Small intestine (tissue), 7 donors: ENCODE measurements at regions not wholly inside any gene's neighbourhood (a gene's known extent, or its start where the extent isn't known, plus 50 kb on each side); places are given as distances from the start of the nearest gene placed in this dataset.

ENCODE experiments used
- DNase-seq, 2 donors: peaks; one replicate each; pipeline versions ENCODE4 v3.0.0 to v3.0.0-alpha.2; 2013
- FAIRE-seq: peaks from 2 replicates; lab custom pipeline; 2012; peaks lifted over from hg19 to GRCh38; lab: Jason Lieb, UNC
- H3K27ac ChIP-seq, 3 donors: one replicate each; pipeline ENCODE4 v1.5.1; 2013; ENCODE audit warnings: low read length in 2 of 3, mild to moderate bottlenecking in 2 of 3, control low read depth in 1 of 3, inconsistent platforms in 1 of 3, low read depth in 1 of 3, moderate library complexity in 1 of 3
- H3K27me3 ChIP-seq, 3 donors: one replicate each; pipeline ENCODE4 v1.6.1; 2013; ENCODE audit warnings: low read length in 3 of 3, inconsistent platforms in 1 of 3; ENCODE audit not compliant: control insufficient read depth in 3 of 3, insufficient read depth in 3 of 3
- H3K36me3 ChIP-seq, 3 donors: one replicate each; pipeline ENCODE4 v1.6.1; 2013; ENCODE audit warnings: low read length in 3 of 3, inconsistent platforms in 1 of 3, low read depth in 1 of 3, mild to moderate bottlenecking in 1 of 3, moderate library complexity in 1 of 3; ENCODE audit not compliant: control insufficient read depth in 3 of 3, insufficient read depth in 2 of 3
- H3K4me1 ChIP-seq, 3 donors: one replicate each; pipeline ENCODE4 v1.6.1; 2013; ENCODE audit warnings: low read length in 2 of 3, inconsistent platforms in 1 of 3, low read depth in 1 of 3, mild to moderate bottlenecking in 1 of 3, moderate library complexity in 1 of 3; ENCODE audit not compliant: control insufficient read depth in 3 of 3, insufficient read depth in 2 of 3
- H3K4me3 ChIP-seq, 3 donors: one replicate each; pipeline ENCODE4 v1.5.1; 2013; ENCODE audit warnings: low read length in 3 of 3, control low read depth in 1 of 3, inconsistent platforms in 1 of 3, low read depth in 1 of 3, mild to moderate bottlenecking in 1 of 3, moderate library complexity in 1 of 3
- H3K9me3 ChIP-seq, 2 donors: one replicate each; pipeline ENCODE4 v1.6.1; 2013; ENCODE audit warnings: low read depth in 1 of 2, low read length in 1 of 2; ENCODE audit not compliant: control insufficient read depth in 2 of 2, insufficient read depth in 1 of 2
- WGBS, 3 donors: extraction: QIAGEN DNeasy Blood & Tissue Kit; methylation state at CpG; one replicate each; pipeline ENCODE4 v1.1.7; 2013; 5-methylcytosine and 5-hydroxymethylcytosine counted together
- donor health status: healthy with polysubstance abuse.
- donor health status: control.
- donor health status: control.
- donor health status: Bipolar disorder and iron deficiency.
- donor health status: healthy.

DNA sequence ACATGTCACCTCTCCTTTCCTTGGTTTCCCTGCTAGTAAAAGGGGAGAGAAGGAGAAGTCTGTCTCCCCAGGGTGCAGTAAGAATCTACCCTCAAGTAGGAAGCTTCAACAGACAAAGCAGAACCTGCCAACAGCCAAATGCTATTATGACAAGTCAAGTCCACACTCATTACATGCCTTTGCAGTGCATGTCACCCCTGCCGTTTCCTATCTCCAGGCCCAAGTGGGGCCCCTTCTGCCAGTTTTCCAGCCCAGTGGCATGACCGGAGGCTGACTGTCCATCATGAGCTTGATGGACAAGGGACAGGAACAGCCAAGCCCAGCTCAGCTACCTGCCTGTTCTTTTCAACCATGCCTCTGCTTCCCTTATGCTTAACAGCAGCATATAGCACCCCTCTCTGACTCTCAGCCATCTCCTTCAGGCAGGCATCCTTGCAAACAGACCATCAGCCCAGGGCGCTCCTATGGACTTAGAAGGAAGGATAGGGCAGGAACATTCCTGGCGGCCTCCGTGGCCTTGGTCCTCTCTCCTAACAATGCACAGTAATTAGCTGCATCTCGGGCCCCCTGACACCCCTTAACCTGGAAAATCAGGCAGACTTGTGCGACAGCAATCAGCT is 107.2 kb upstream of the RAD23B start:
- no peaks in the 10 kb centered on the region for H3K27me3 ChIP-seq
- no peak overlapping the region for H3K4me3 ChIP-seq
- peak overlapping the region in 1 of 3 donors; percentile 42 for H3K27ac ChIP-seq
- peaks cover 5 to 41% (median 14%) of the 10 kb centered on the region in 3 donors for H3K4me1 ChIP-seq
- H3K36me3 ChIP-seq: no peaks in the 10 kb centered on the region
- 89 to 93% (median 93%) methylated on average over 7 of the region's 7 CpGs for WGBS, 3 donors
- H3K9me3 ChIP-seq: no peaks in the 10 kb centered on the region
- FAIRE-seq: no peak
- DNase-seq: no peak

DNA sequence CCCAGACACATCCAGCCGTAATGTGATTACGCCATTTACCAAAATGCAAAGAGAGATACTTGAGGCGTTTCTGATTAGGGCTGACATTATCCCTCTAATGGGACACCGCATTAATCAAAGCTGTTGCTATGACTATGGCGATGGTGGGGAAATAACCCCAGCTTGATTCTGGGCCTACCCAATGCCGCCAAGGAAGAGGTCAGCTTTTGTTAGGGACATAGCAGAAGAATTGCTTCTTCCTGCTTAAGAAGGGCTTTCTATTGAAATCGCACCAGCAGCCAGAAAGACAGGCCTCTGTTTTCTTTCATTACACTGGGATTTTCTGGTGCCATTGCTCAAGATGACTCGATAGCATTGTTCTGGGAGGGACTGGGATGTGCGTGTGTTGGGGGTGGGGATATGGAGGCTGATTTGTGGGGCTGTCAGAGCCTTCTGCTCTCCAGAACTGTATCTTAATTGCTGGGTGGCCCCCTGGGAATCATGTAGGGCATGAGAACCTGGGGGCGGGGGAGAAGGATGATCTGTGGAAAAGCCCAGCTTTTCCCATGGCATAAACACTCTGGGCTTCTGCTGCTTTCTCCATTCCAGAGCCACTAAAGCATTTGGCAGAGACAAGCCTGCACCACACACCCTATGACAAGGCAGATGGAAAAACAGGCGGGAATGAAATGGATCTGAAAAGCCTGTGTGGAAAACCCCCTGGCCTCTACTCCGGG is 106.5 kb upstream of the RAD23B start:
- Histone ChIP-seq H3K27me3 (peaks cover 0 to under 1% (median 0%) of the 10 kb centered on the region in 3 donors), H3K4me1 (peaks cover 5 to 41% (median 14%) of the 10 kb centered on the region in 3 donors), H3K9me3 (peaks cover 0 to 1% of the 10 kb centered on the region in 2 donors), H3K27ac (no peak overlapping the region), H3K36me3 (no peaks in the 10 kb centered on the region), H3K4me3 (no peak overlapping the region)
- WGBS, 3 donors: 74 to 82% (median 78%) methylated on average over 12 of the region's 12 CpGs
- no peak for FAIRE-seq
- no peak for DNase-seq

DNA sequence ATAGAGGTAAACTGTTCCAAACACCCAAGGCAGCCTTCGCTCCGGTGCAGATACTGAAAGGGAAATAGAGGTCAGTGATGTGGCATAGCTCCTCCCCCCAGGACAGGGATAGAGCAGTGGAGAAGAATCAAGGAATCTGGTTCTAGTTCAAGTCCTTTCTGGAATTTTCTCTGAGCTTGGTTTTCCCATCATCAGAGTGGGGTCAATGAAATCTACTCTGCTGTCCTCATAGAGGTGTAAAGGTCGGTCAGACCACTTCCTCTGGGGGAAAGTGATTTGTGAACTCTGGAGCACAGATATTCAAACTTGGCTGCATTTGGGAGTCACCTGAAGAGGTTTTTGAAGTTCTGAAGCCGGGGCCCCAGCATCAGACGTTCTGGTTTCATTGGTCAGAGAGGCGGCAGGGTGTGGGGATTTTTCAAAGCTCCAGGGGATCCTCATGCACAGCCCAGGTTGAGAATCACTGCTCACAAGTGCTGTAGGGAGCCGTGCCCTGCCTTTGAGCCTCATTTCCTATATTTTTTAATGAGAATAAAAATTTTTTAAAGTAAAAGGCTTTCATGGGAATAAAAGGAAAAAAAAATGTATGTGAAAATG is 105.7 kb upstream of the RAD23B start:
- 38 to 65% (median 48%) methylated on average over 7 of the region's 7 CpGs for WGBS, 3 donors
- DNase-seq (no peak), FAIRE-seq (no peak)
- peaks cover 5 to 41% (median 14%) of the 10 kb centered on the region in 3 donors for H3K4me1 ChIP-seq
- no peaks in the 10 kb centered on the region for H3K36me3 ChIP-seq
- peaks cover 0 to 6% (median 0%) of the 10 kb centered on the region in 3 donors for H3K27me3 ChIP-seq
- H3K27ac ChIP-seq: peak overlapping the region in 2 of 3 donors; percentile 60 to 77
- H3K4me3 ChIP-seq: no peak overlapping the region
- peaks cover 0 to 7% of the 10 kb centered on the region in 2 donors for H3K9me3 ChIP-seq

DNA sequence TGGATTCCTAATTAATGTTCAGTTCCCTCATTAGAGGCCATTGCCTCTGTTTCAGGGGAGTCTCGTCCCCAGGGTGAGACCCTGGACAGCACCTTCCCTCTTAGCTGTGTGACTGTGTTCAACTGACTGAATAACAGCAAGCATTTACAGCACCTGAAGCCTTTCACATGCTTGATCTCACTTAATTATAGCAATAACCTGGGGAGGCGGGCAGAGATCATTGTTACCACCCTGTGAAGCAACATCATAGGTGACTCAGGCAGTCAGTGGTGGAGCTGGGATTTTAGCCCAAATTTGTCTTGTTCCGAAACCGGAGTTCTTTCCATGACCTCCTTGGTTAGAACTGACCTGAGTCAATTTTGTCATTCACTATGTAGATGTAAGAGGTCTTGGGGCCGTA is 105.2 kb upstream of the RAD23B start:
- peaks cover 0 to 7% of the 10 kb centered on the region in 2 donors for H3K9me3 ChIP-seq
- DNase-seq (peak in 1 of 2 donors; percentile 88), FAIRE-seq (no peak)
- H3K4me3 ChIP-seq: no peak overlapping the region
- peaks cover 5 to 41% (median 14%) of the 10 kb centered on the region in 3 donors for H3K4me1 ChIP-seq
- peaks cover 0 to 6% (median 0%) of the 10 kb centered on the region in 3 donors for H3K27me3 ChIP-seq
- WGBS, 3 donors: 10 to 64% (median 58%) methylated on average over 5 of the region's 5 CpGs
- H3K36me3 ChIP-seq: no peaks in the 10 kb centered on the region
- H3K27ac ChIP-seq: peak overlapping the region in 2 of 3 donors; percentile 60 to 77

DNA sequence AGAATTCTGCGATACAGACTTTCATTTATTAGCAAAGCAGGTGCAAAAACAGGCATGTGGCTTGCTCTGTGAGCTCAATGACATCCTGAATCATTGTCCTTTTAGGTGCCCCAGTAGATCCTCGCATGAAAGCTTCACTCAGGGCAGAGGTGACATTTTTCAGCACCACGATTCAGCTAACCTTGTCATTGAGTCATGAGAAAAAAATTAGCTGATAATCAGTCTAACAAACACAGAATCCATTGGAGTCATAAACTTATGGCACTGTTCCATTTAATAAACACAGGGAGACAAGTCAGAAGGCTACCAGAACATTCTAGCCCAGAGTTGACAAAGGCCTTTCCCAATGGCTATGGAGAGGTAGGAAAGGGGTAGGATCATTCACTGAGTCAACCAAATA is 104.8 kb upstream of the RAD23B start:
- H3K9me3 ChIP-seq: peaks cover 0 to 7% of the 10 kb centered on the region in 2 donors
- H3K4me3 ChIP-seq: no peak overlapping the region
- DNase-seq: peak; percentile 56 to 88
- peak overlapping the region in 2 of 3 donors; percentile 60 to 77 for H3K27ac ChIP-seq
- no peak for FAIRE-seq
- H3K4me1 ChIP-seq: peaks cover 5 to 41% (median 14%) of the 10 kb centered on the region in 3 donors
- WGBS, 3 donors: 14 to 63% (median 33%) methylated on average over 3 of the region's 3 CpGs
- H3K27me3 ChIP-seq: peaks cover 0 to 6% (median 0%) of the 10 kb centered on the region in 3 donors
- H3K36me3 ChIP-seq: no peaks in the 10 kb centered on the region

DNA sequence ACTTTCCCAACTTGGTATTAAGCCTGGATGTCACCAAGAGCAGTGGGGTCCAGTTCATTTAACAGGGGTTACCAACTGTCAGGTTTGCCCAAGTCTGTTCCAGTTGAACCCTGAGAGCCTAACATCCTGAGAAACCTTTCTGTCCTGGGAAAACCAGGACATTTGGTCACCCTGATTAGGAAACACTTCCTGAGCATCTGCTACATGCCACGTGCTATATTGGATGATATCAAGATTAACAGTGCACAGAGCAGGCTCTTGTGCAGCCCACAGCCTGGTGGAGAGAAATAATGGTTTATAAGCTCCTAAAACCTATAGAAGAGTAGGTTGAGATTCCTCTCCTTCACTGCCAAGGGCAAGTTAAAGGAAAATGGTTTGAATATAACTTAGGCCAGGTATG is 102.9 kb upstream of the RAD23B start:
- FAIRE-seq (no peak), DNase-seq (no peak)
- no peak overlapping the region for H3K27ac ChIP-seq
- no peaks in the 10 kb centered on the region for H3K36me3 ChIP-seq
- peaks cover 0 to 6% (median 0%) of the 10 kb centered on the region in 3 donors for H3K27me3 ChIP-seq
- peaks cover 5 to 33% (median 8%) of the 10 kb centered on the region in 3 donors for H3K4me1 ChIP-seq
- H3K9me3 ChIP-seq: peaks cover 2 to 12% of the 10 kb centered on the region in 2 donors
- WGBS, 3 donors: 33 to 63% (median 48%) methylated on average over 1 of the region's 1 CpG
- no peak overlapping the region for H3K4me3 ChIP-seq

DNA sequence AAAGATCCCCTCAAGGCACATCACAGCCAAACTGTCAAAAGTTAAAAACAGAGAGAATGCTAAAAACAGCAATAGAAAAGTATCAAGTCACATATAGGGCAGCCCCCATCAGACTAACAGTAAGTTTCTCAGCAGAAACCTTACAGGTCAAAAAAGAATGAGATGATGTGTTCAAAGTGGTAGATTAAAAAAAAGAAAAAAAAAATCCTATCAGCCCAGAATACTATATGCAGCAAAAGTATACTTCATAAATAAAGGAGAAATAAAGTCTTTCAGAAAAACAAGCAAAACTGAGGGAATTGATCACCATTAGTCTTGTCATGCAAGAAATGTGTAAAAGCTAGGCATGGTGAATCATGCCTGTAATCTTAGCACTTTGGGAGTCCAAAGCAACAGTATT is 99.9 kb upstream of the RAD23B start:
- no peaks in the 10 kb centered on the region for H3K36me3 ChIP-seq
- peaks cover 0 to 6% (median 0%) of the 10 kb centered on the region in 3 donors for H3K27me3 ChIP-seq
- no peak for DNase-seq
- H3K27ac ChIP-seq: no peak overlapping the region
- peaks cover 0 to 5% (median 0%) of the 10 kb centered on the region in 3 donors for H3K4me1 ChIP-seq
- no peak overlapping the region for H3K4me3 ChIP-seq
- no peak for FAIRE-seq
- H3K9me3 ChIP-seq: peaks cover 2 to 12% of the 10 kb centered on the region in 2 donors

DNA sequence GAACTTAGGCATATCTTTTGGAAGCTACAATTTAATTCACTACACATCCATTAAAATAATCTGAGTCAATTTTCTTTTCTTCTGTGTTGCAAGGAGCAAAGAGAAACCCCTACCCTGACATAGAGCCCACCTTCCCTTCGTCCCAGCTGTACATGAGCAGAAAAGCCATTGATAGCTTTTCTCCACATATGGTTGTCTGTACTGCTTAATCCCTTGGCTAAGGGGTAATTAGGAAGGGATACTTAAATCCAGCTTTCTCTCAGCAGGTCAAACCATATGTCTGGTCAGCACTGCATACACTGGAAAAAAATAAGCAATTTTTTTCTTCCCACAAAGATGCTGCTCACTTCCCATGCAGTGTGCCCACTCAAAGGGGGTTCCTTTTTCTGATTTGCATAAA is 94.7 kb upstream of the RAD23B start:
- Histone ChIP-seq H3K4me1 (peaks cover 0 to 7% (median 2%) of the 10 kb centered on the region in 3 donors), H3K27me3 (no peaks in the 10 kb centered on the region), H3K9me3 (peaks cover 2 to 3% of the 10 kb centered on the region in 2 donors), H3K4me3 (no peak overlapping the region), H3K27ac (no peak overlapping the region), H3K36me3 (no peaks in the 10 kb centered on the region)
- DNase-seq: no peak
- no peak for FAIRE-seq
- WGBS, 3 donors: 79 to 89% (median 83%) methylated on average over 1 of the region's 1 CpG
